ENCODE measurements at regions not wholly inside any gene's neighbourhood (a gene's known extent, or its start where the extent isn't known, plus 50 kb on each side); places are given as distances from the start of the nearest gene placed in this dataset.

DNA sequence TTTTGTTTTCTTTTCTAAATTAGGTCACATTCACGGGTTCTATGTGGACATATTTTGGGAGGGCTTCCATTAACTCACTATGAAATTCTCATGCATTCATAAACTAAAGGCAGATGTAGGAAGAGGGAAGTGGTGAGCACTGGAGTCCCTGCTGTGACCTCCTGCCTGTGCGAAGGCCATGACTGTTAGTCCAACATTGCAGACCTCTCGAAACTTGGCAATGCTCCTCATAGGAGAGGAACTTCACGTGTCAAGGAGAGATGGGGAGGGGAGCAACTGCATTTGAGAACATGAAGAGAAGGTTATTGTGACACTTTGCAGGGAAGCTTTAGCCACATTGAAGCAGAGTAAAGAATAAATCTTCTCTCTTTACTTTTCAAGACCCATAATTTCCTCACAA, 126.4 kb upstream of the HNMT start:
- TF ChIP-seq, protein P1, sequence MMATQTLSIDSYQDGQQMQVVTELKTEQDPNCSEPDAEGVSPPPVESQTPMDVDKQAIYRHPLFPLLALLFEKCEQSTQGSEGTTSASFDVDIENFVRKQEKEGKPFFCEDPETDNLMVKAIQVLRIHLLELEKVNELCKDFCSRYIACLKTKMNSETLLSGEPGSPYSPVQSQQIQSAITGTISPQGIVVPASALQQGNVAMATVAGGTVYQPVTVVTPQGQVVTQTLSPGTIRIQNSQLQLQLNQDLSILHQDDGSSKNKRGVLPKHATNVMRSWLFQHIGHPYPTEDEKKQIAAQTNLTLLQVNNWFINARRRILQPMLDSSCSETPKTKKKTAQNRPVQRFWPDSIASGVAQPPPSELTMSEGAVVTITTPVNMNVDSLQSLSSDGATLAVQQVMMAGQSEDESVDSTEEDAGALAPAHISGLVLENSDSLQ (IDR thresholded peaks at IDR 0.05) = no peak
- no peak for TF ChIP-seq FOXA1 (IDR thresholded peaks at IDR 0.05)
- TF ChIP-seq HDGF (IDR thresholded peaks at IDR 0.05; ENCODE audit: borderline replicate concordance) = no peak
- no peak for TF ChIP-seq FOXK2 (IDR thresholded peaks at IDR 0.05)
- no peak for TF ChIP-seq ZNF384 (IDR thresholded peaks at IDR 0.05)
